ENCODE measurements at regions not wholly inside any gene's neighbourhood (a gene's known extent, or its start where the extent isn't known, plus 50 kb on each side); places are given as distances from the start of the nearest gene placed in this dataset.
"Not testable (repeated sequence)": the region's sequence is repeated elsewhere in the genome, so short reads cannot be mapped to it uniquely, and the experiment has no call there.

- H3K4me3 Mint-ChIP-seq (ENCODE audit: low read depth); DNase-seq (ENCODE audit: low spot score); H3K36me3 Mint-ChIP-seq (ENCODE audit: low read depth); intact Hi-C loops (cut with micrococcal nuclease); H3K27me3 Mint-ChIP-seq (ENCODE audit: low read depth); H3K27ac Mint-ChIP-seq; H3K4me1 Mint-ChIP-seq (ENCODE audit: low read depth): not testable (repeated sequence)
- H3K9me3 Mint-ChIP-seq: peaks cover 13% of the 10 kb centered on the region
Measured at GRCh38 chr5:82872321-82873288, 204.6 kb downstream of the TMEM167A start.

GRCh38 chr5:82865625-82866024 is 211.6 kb downstream of the TMEM167A start:
- H3K4me3 Mint-ChIP-seq (ENCODE audit: low read depth): no peak overlapping the region
- no peaks in the 10 kb centered on the region for H3K9me3 Mint-ChIP-seq
- H3K36me3 Mint-ChIP-seq (ENCODE audit: low read depth): no peaks in the 10 kb centered on the region
- no peaks in the 10 kb centered on the region for H3K27me3 Mint-ChIP-seq (ENCODE audit: low read depth)
- intact Hi-C loops (cut with micrococcal nuclease): no loop called here
- no peak for DNase-seq (ENCODE audit: low spot score)
- no peaks in the 10 kb centered on the region for H3K4me1 Mint-ChIP-seq (ENCODE audit: low read depth)
- no peak overlapping the region for H3K27ac Mint-ChIP-seq

GRCh38 chr5:82863266-82863665 is 213.9 kb downstream of the TMEM167A start:
- H3K27me3 Mint-ChIP-seq (ENCODE audit: low read depth): no peaks in the 10 kb centered on the region
- H3K9me3 Mint-ChIP-seq: no peaks in the 10 kb centered on the region
- no peak for DNase-seq (ENCODE audit: low spot score)
- H3K36me3 Mint-ChIP-seq (ENCODE audit: low read depth): no peaks in the 10 kb centered on the region
- intact Hi-C loops (cut with micrococcal nuclease): no loop called here
- no peak overlapping the region for H3K27ac Mint-ChIP-seq
- H3K4me3 Mint-ChIP-seq (ENCODE audit: low read depth): no peak overlapping the region
- no peaks in the 10 kb centered on the region for H3K4me1 Mint-ChIP-seq (ENCODE audit: low read depth)

- intact Hi-C loops (cut with micrococcal nuclease): no loop called here
- no peak overlapping the region for H3K27ac Mint-ChIP-seq
- H3K9me3 Mint-ChIP-seq: no peaks in the 10 kb centered on the region
Measured at GRCh38 chr5:82862711-82863110, 214.5 kb downstream of the TMEM167A start.

GRCh38 chr5:82862261-82862660 is 214.9 kb downstream of the TMEM167A start:
- H3K27me3 Mint-ChIP-seq (ENCODE audit: low read depth): no peaks in the 10 kb centered on the region
- H3K9me3 Mint-ChIP-seq: no peaks in the 10 kb centered on the region
- no peak overlapping the region for H3K4me3 Mint-ChIP-seq (ENCODE audit: low read depth)
- no peaks in the 10 kb centered on the region for H3K36me3 Mint-ChIP-seq (ENCODE audit: low read depth)
- H3K4me1 Mint-ChIP-seq (ENCODE audit: low read depth): no peaks in the 10 kb centered on the region
- DNase-seq (ENCODE audit: low spot score): no peak
- H3K27ac Mint-ChIP-seq: no peak overlapping the region
- intact Hi-C loops (cut with micrococcal nuclease): no loop called here

More at GRCh38 chr5:82862711-82863110, 214.5 kb downstream of the TMEM167A start:
- Mint-ChIP-seq H3K4me3 (ENCODE audit: low read depth) (no peak overlapping the region), H3K4me1 (ENCODE audit: low read depth) (no peaks in the 10 kb centered on the region), H3K27me3 (ENCODE audit: low read depth) (no peaks in the 10 kb centered on the region), H3K36me3 (ENCODE audit: low read depth) (no peaks in the 10 kb centered on the region)
- no peak for DNase-seq (ENCODE audit: low spot score)

- H3K27me3 Mint-ChIP-seq (ENCODE audit: low read depth): no peaks in the 10 kb centered on the region
- no peak for DNase-seq (ENCODE audit: low spot score)
- H3K36me3 Mint-ChIP-seq (ENCODE audit: low read depth): no peaks in the 10 kb centered on the region
- no peak overlapping the region for H3K4me3 Mint-ChIP-seq (ENCODE audit: low read depth)
- no peaks in the 10 kb centered on the region for H3K9me3 Mint-ChIP-seq
- H3K4me1 Mint-ChIP-seq (ENCODE audit: low read depth): no peaks in the 10 kb centered on the region
- intact Hi-C loops (cut with micrococcal nuclease): no loop called here
- H3K27ac Mint-ChIP-seq: no peak overlapping the region
Measured at GRCh38 chr5:82861701-82862100, 215.5 kb downstream of the TMEM167A start.

GRCh38 chr5:82859451-82860140 is 217.6 kb downstream of the TMEM167A start:
- Mint-ChIP-seq H3K36me3 (ENCODE audit: low read depth) (no peaks in the 10 kb centered on the region), H3K9me3 (no peaks in the 10 kb centered on the region)
- intact Hi-C loops (cut with micrococcal nuclease): no loop called here

GRCh38 chr5:82858151-82859025 is 218.8 kb downstream of the TMEM167A start:
- H3K36me3 Mint-ChIP-seq (ENCODE audit: low read depth): no peaks in the 10 kb centered on the region
- no peak for DNase-seq (ENCODE audit: low spot score)
- intact Hi-C loops (cut with micrococcal nuclease): no loop called here
- H3K4me3 Mint-ChIP-seq (ENCODE audit: low read depth): no peak overlapping the region
- H3K27ac Mint-ChIP-seq: no peak overlapping the region
- H3K4me1 Mint-ChIP-seq (ENCODE audit: low read depth): no peaks in the 10 kb centered on the region
- no peaks in the 10 kb centered on the region for H3K9me3 Mint-ChIP-seq
- no peaks in the 10 kb centered on the region for H3K27me3 Mint-ChIP-seq (ENCODE audit: low read depth)

More at GRCh38 chr5:82859451-82860140, 217.6 kb downstream of the TMEM167A start:
- H3K4me3 Mint-ChIP-seq (ENCODE audit: low read depth): no peak overlapping the region
- DNase-seq (ENCODE audit: low spot score): no peak
- no peak overlapping the region for H3K27ac Mint-ChIP-seq
- H3K4me1 Mint-ChIP-seq (ENCODE audit: low read depth): no peaks in the 10 kb centered on the region
- no peaks in the 10 kb centered on the region for H3K27me3 Mint-ChIP-seq (ENCODE audit: low read depth)

- H3K36me3 Mint-ChIP-seq (ENCODE audit: low read depth): no peaks in the 10 kb centered on the region
- H3K4me3 Mint-ChIP-seq (ENCODE audit: low read depth): no peak overlapping the region
- DNase-seq (ENCODE audit: low spot score): no peak
- intact Hi-C loops (cut with micrococcal nuclease): no loop called here
- H3K27ac Mint-ChIP-seq: no peak overlapping the region
- no peaks in the 10 kb centered on the region for H3K9me3 Mint-ChIP-seq
- no peaks in the 10 kb centered on the region for H3K27me3 Mint-ChIP-seq (ENCODE audit: low read depth)
- no peaks in the 10 kb centered on the region for H3K4me1 Mint-ChIP-seq (ENCODE audit: low read depth)
Measured at GRCh38 chr5:82855893-82856550, 221.2 kb downstream of the TMEM167A start.

GRCh38 chr5:82854956-82855355 is 222.2 kb downstream of the TMEM167A start:
- intact Hi-C loops (cut with micrococcal nuclease): no loop called here
- Mint-ChIP-seq H3K27me3 (ENCODE audit: low read depth) (no peaks in the 10 kb centered on the region), H3K9me3 (no peaks in the 10 kb centered on the region), H3K36me3 (ENCODE audit: low read depth) (no peaks in the 10 kb centered on the region), H3K27ac (no peak overlapping the region), H3K4me3 (ENCODE audit: low read depth) (no peak overlapping the region), H3K4me1 (ENCODE audit: low read depth) (no peaks in the 10 kb centered on the region)
- DNase-seq (ENCODE audit: low spot score): no peak

- no peak overlapping the region for H3K27ac Mint-ChIP-seq
- no peaks in the 10 kb centered on the region for H3K27me3 Mint-ChIP-seq (ENCODE audit: low read depth)
- no peaks in the 10 kb centered on the region for H3K36me3 Mint-ChIP-seq (ENCODE audit: low read depth)
- H3K9me3 Mint-ChIP-seq: no peaks in the 10 kb centered on the region
- intact Hi-C loops (cut with micrococcal nuclease): no loop called here
- no peak overlapping the region for H3K4me3 Mint-ChIP-seq (ENCODE audit: low read depth)
- DNase-seq (ENCODE audit: low spot score): no peak
- no peaks in the 10 kb centered on the region for H3K4me1 Mint-ChIP-seq (ENCODE audit: low read depth)
Measured at GRCh38 chr5:82851471-82851870, 225.7 kb downstream of the TMEM167A start.

GRCh38 chr5:82850393-82850792 is 226.8 kb downstream of the TMEM167A start:
- no peak for DNase-seq (ENCODE audit: low spot score)
- Mint-ChIP-seq H3K4me3 (ENCODE audit: low read depth) (no peak overlapping the region), H3K27ac (no peak overlapping the region), H3K9me3 (no peaks in the 10 kb centered on the region), H3K4me1 (ENCODE audit: low read depth) (no peaks in the 10 kb centered on the region), H3K27me3 (ENCODE audit: low read depth) (no peaks in the 10 kb centered on the region), H3K36me3 (ENCODE audit: low read depth) (no peaks in the 10 kb centered on the region)
- intact Hi-C loops (cut with micrococcal nuclease): no loop called here
